Gastroesophageal sphincter (tissue), 3 donors: ENCODE measurements at regions not wholly inside any gene's neighbourhood (a gene's known extent, or its start where the extent isn't known, plus 50 kb on each side); places are given as distances from the start of the nearest gene placed in this dataset.

Source experiments
- POLR2A ChIP-seq, 2 donors: fragments of 450-650 bp; IDR thresholded peaks; one replicate each; pipeline ENCODE4 v1.6.1; 2017; ENCODE audit warnings: antibody characterized with exemption in 2 of 2, mild to moderate bottlenecking in 2 of 2, moderate library complexity in 1 of 2
- TF ChIP-seq, protein P1 (sequence below), 4 experiments: fragments of 200-600 bp in 2 of 4; fragments of 450-650 bp in 2 of 4; sonication (generic) in 1 of 4; IDR thresholded peaks; one replicate each; pipeline ENCODE4 v1.5.1; 2017 to 2019; ENCODE audit warnings: antibody characterized with exemption in 4 of 4, mild to moderate bottlenecking in 2 of 4, moderate library complexity in 2 of 4

DNA sequence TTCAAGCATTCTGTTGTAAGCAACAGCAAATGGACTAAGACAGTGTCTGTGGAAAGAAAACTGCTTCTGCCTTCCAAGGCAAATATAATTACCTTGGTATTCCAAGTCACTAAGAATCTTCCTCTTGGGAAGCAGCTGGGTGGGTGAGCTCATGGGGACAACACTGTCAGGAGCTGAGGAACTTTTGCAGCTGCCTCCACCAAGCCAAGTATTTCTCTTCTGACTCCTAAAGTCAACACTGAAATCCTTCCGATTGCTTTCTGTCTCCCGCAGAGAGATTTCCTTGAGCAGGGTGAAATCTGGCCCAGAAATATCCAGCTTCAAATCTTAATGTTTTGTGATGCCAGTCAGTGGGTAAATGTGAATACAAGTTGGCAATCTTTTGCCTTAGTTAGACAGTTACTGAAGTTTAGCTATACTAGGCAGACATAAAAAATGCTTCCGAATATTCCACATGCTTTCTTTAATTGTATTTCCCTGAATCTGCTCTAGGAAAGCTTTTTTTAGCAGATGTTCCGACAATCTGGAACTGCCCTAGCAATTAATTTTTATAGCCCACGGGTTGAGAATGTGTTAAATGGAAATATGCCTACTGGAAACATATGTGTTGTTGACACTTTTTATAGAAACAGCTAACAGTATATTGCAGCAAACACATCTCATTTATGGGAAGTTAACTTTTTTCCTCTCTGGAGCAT, 369.9 kb upstream of the DAB2 start:
- TF ChIP-seq, protein P1, sequence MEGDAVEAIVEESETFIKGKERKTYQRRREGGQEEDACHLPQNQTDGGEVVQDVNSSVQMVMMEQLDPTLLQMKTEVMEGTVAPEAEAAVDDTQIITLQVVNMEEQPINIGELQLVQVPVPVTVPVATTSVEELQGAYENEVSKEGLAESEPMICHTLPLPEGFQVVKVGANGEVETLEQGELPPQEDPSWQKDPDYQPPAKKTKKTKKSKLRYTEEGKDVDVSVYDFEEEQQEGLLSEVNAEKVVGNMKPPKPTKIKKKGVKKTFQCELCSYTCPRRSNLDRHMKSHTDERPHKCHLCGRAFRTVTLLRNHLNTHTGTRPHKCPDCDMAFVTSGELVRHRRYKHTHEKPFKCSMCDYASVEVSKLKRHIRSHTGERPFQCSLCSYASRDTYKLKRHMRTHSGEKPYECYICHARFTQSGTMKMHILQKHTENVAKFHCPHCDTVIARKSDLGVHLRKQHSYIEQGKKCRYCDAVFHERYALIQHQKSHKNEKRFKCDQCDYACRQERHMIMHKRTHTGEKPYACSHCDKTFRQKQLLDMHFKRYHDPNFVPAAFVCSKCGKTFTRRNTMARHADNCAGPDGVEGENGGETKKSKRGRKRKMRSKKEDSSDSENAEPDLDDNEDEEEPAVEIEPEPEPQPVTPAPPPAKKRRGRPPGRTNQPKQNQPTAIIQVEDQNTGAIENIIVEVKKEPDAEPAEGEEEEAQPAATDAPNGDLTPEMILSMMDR (IDR thresholded peaks at IDR 0.05) = no peak
- no peak for TF ChIP-seq POLR2A (IDR thresholded peaks at IDR 0.05)
